Keratinocyte (primary cell): ENCODE measurements at regions not wholly inside any gene's neighbourhood (a gene's known extent, or its start where the extent isn't known, plus 50 kb on each side); places are given as distances from the start of the nearest gene placed in this dataset.

Source experiments
- DNase-seq: peaks from one replicate; pipeline ENCODE4 v3.0.0-alpha.2; 2011; ENCODE audit warnings: low read depth, missing footprints, low spot score
- FAIRE-seq: peaks from 2 replicates; lab custom pipeline; 2011; peaks lifted over from hg19 to GRCh38; lab: Jason Lieb, UNC
- H2AFZ ChIP-seq: 2 replicates; pipeline ENCODE4 v1.6.0; 2012; ENCODE audit warnings: low read length, control low read depth, inconsistent platforms; ENCODE audit not compliant: control insufficient read depth
- H3K27ac ChIP-seq: 2 replicates; pipeline ENCODE4 v1.5.1; 2011; ENCODE audit warnings: low read length; ENCODE audit not compliant: control insufficient read depth, insufficient read depth
- H3K27me3 ChIP-seq: 3 replicates; pipeline ENCODE4 v1.6.0; 2011; ENCODE audit warnings: low read length; ENCODE audit not compliant: control insufficient read depth, insufficient read depth; ENCODE audit errors: extremely low read depth
- H3K36me3 ChIP-seq, 2 experiments: 2 replicates in 1 of 2; 3 replicates in 1 of 2; pipeline ENCODE4 v1.5.1; 2011; ENCODE audit warnings: low read length in 2 of 2, mild to moderate bottlenecking in 1 of 2; ENCODE audit not compliant: control insufficient read depth in 2 of 2, insufficient read depth in 2 of 2; ENCODE audit errors: extremely low read depth in 1 of 2
- H3K4me1 ChIP-seq: 3 replicates; pipeline ENCODE4 v1.5.1; 2011; ENCODE audit warnings: low read length; ENCODE audit not compliant: control insufficient read depth, insufficient read depth; ENCODE audit errors: extremely low read depth
- H3K4me2 ChIP-seq: 3 replicates; pipeline ENCODE4 v1.6.0; 2011; ENCODE audit warnings: low read depth, low read length; ENCODE audit not compliant: control insufficient read depth, insufficient read depth; ENCODE audit errors: extremely low read depth
- H3K4me3 ChIP-seq, 3 experiments: fragments of 200-600 bp in 1 of 3; sonication (generic) in 1 of 3; 2 replicates in 2 of 3; 3 replicates in 1 of 3; pipeline ENCODE4 v1.5.1; 2011 to 2016; ENCODE audit warnings: low read length in 3 of 3, mild to moderate bottlenecking in 3 of 3, control low read depth in 2 of 3, inconsistent platforms in 1 of 3, low read depth in 1 of 3, mixed read lengths in 1 of 3, mixed run types in 1 of 3, moderate library complexity in 1 of 3; ENCODE audit not compliant: control insufficient read depth in 2 of 3, insufficient read depth in 2 of 3; ENCODE audit errors: extremely low read depth in 1 of 3
- H3K79me2 ChIP-seq: 2 replicates; pipeline ENCODE4 v1.6.0; 2012; ENCODE audit warnings: low read length; ENCODE audit not compliant: control insufficient read depth, insufficient read depth
- H3K9ac ChIP-seq: 3 replicates; pipeline ENCODE4 v1.6.0; 2011; ENCODE audit warnings: low read length; ENCODE audit not compliant: control insufficient read depth, insufficient read depth; ENCODE audit errors: extremely low read depth
- H3K9me1 ChIP-seq: 3 replicates; pipeline ENCODE4 v1.6.0; 2011; ENCODE audit warnings: low read length; ENCODE audit not compliant: control insufficient read depth, insufficient read depth; ENCODE audit errors: extremely low read depth
- H3K9me3 ChIP-seq: 2 replicates; pipeline ENCODE4 v1.5.1; 2012; ENCODE audit warnings: low read depth, low read length; ENCODE audit not compliant: control insufficient read depth
- H4K20me1 ChIP-seq: 3 replicates; pipeline ENCODE4 v1.6.0; 2011; ENCODE audit warnings: low read length; ENCODE audit not compliant: control insufficient read depth, insufficient read depth; ENCODE audit errors: extremely low read depth
- CTCF ChIP-seq, 3 experiments: IDR thresholded peaks in 1 of 3; conservative IDR thresholded peaks in 1 of 3; optimal IDR thresholded peaks in 1 of 3; 2 replicates in 2 of 3; 3 replicates in 1 of 3; pipeline versions ENCODE3 to v1.5.1; 2011; ENCODE audit warnings: low read length in 3 of 3, mild to moderate bottlenecking in 3 of 3, moderate library complexity in 2 of 3, control low read depth in 1 of 3, inconsistent platforms in 1 of 3; ENCODE audit not compliant: insufficient read depth in 2 of 3; ENCODE audit errors: extremely low read depth in 1 of 3
- EZH2 ChIP-seq: IDR thresholded peaks from one replicate; pipeline ENCODE4 v1.6.1; 2012; ENCODE audit warnings: inconsistent platforms, mild to moderate bottlenecking, low read length, moderate library complexity
- dilution Hi-C: fragments of 300-500 bp; cut with MboI; formaldehyde crosslinking; loops from one replicate; pipeline ENCODE4 v1.7.0; 2020; ENCODE audit warnings: low sequenced_read_pairs; ENCODE audit not compliant: extremely low pct_ligation_motif_present

GRCh38 chr3:23062982-23063381 lies 140.1 kb upstream of the UBE2E2 start:
- Histone ChIP-seq H3K36me3 (no peaks in the 10 kb centered on the region), H3K79me2 (no peaks in the 10 kb centered on the region), H2AFZ (no peak overlapping the region), H3K4me1 (no peaks in the 10 kb centered on the region), H3K4me2 (no peak overlapping the region), H3K9ac (no peak overlapping the region), H3K27ac (no peak overlapping the region), H4K20me1 (no peaks in the 10 kb centered on the region), H3K9me3 (no peaks in the 10 kb centered on the region), H3K9me1 (no peaks in the 10 kb centered on the region), H3K4me3 (no peak overlapping the region), H3K27me3 (peaks cover 11% of the 10 kb centered on the region)
- dilution Hi-C loops: no loop called here
- DNase-seq (no peak), FAIRE-seq (no peak)
- TF ChIP-seq CTCF (optimal IDR thresholded peaks at IDR 0.05 in 1 of 3, IDR thresholded peaks at IDR 0.05 in 1 of 3, conservative IDR thresholded peaks at IDR 0.05 in 1 of 3; ENCODE audit: extremely low read depth in 1 of 3, insufficient read depth in 2 of 3, low read length in 3 of 3) (no peak), EZH2 (no peak)

GRCh38 chr3:23067116-23067515 lies 136.0 kb upstream of the UBE2E2 start:
- Histone ChIP-seq H3K9me1 (no peaks in the 10 kb centered on the region), H3K27me3 (peaks cover 15% of the 10 kb centered on the region), H3K27ac (no peak overlapping the region), H3K4me2 (no peak overlapping the region), H3K4me3 (no peak overlapping the region), H4K20me1 (no peaks in the 10 kb centered on the region), H3K79me2 (no peaks in the 10 kb centered on the region), H3K9ac (no peak overlapping the region), H2AFZ (no peak overlapping the region), H3K9me3 (no peaks in the 10 kb centered on the region), H3K36me3 (no peaks in the 10 kb centered on the region), H3K4me1 (no peaks in the 10 kb centered on the region)
- FAIRE-seq (no peak), DNase-seq (no peak)
- no peak for TF ChIP-seq CTCF (optimal IDR thresholded peaks at IDR 0.05 in 1 of 3, IDR thresholded peaks at IDR 0.05 in 1 of 3, conservative IDR thresholded peaks at IDR 0.05 in 1 of 3; ENCODE audit: extremely low read depth in 1 of 3, insufficient read depth in 2 of 3, low read length in 3 of 3)
- no peak for TF ChIP-seq EZH2
- dilution Hi-C loops: no loop called here
